ENCODE measurements at regions not wholly inside any gene's neighbourhood (a gene's known extent, or its start where the extent isn't known, plus 50 kb on each side); places are given as distances from the start of the nearest gene placed in this dataset.

DNA sequence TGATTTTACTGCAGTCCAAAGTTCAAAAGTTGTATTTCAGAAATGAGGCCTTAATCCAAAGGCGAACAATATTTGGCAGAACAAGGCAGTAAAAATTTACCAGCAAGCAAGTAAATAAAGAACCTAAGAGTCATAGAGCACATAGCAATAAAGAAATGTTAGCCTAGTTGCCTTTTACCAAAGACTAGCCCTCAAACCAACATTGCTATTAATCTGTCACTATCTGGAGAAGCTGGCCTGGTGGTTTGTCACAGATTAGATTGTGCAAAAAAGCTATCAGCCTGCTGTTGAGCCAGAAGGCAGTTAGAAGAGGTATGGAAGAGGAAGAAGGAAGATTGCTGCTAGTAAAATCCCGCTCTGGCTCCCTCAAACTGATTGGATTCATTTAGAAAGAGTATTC, 304.7 kb upstream of the KLF4 start:
- TF ChIP-seq, protein P1, sequence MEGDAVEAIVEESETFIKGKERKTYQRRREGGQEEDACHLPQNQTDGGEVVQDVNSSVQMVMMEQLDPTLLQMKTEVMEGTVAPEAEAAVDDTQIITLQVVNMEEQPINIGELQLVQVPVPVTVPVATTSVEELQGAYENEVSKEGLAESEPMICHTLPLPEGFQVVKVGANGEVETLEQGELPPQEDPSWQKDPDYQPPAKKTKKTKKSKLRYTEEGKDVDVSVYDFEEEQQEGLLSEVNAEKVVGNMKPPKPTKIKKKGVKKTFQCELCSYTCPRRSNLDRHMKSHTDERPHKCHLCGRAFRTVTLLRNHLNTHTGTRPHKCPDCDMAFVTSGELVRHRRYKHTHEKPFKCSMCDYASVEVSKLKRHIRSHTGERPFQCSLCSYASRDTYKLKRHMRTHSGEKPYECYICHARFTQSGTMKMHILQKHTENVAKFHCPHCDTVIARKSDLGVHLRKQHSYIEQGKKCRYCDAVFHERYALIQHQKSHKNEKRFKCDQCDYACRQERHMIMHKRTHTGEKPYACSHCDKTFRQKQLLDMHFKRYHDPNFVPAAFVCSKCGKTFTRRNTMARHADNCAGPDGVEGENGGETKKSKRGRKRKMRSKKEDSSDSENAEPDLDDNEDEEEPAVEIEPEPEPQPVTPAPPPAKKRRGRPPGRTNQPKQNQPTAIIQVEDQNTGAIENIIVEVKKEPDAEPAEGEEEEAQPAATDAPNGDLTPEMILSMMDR (conservative IDR thresholded peaks at IDR 0.05 in 1 of 2, IDR thresholded peaks at IDR 0.05 in 1 of 2; ENCODE audit: extremely low read depth in 1 of 2, insufficient read depth in 1 of 2, low read depth in 1 of 2, low read length in 2 of 2), result no peak
- TF ChIP-seq EZH2 (IDR thresholded peaks at IDR 0.05; ENCODE audit: borderline replicate concordance, low read length), result no peak
